K562 (cell line): ENCODE measurements at regions not wholly inside any gene's neighbourhood (a gene's known extent, or its start where the extent isn't known, plus 50 kb on each side); places are given as distances from the start of the nearest gene placed in this dataset.

Source experiments
- BRCA1 ChIP-seq, 2 experiments: fragments of 450-650 bp in 1 of 2; sonication (generic) in 1 of 2; formaldehyde crosslinking in 1 of 2; IDR thresholded peaks; 2 replicates each; pipeline versions ENCODE4 v1.5.0 to v1.6.1; 2017 to 2020; ENCODE audit warnings: mild to moderate bottlenecking in 1 of 2, missing genetic modification reagents in 1 of 2
- TF ChIP-seq, protein P1 (sequence below), 3 experiments: IDR thresholded peaks in 2 of 3; conservative IDR thresholded peaks in 1 of 3; 2 replicates each; pipeline ENCODE4 v1.5.1; 2011 to 2012; ENCODE audit warnings: low read length in 3 of 3, mild to moderate bottlenecking in 3 of 3, control low read depth in 2 of 3, improper control_type of control experiment in 1 of 3, inconsistent platforms in 1 of 3, low read depth in 1 of 3, mixed read lengths in 1 of 3, moderate library complexity in 1 of 3; ENCODE audit not compliant: insufficient read depth in 2 of 3

DNA sequence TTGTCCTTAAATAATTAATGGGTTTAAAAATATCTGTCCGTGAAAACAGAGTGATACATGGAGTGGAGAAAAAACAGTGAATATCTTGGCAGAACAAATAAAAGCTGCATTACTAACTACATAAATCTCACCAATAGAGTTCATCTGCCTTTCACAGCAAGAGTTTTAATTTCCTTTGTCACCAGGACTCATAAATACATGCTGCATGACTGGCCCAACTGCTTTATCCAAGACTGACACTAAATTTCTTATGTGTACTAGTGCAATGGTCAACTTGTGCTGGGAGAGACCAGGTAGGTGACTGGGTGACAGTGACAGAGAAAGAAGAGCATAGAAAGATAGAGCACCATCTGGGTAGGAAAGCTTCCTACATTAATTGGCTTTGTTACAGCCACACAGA lies 402.8 kb downstream of the RAD51AP2 start:
- TF ChIP-seq BRCA1 (IDR thresholded peaks at IDR 0.05): no peak
- TF ChIP-seq BRCA1 (CRISPR knock-in tag; IDR thresholded peaks at IDR 0.05): no peak
- TF ChIP-seq, protein P1, sequence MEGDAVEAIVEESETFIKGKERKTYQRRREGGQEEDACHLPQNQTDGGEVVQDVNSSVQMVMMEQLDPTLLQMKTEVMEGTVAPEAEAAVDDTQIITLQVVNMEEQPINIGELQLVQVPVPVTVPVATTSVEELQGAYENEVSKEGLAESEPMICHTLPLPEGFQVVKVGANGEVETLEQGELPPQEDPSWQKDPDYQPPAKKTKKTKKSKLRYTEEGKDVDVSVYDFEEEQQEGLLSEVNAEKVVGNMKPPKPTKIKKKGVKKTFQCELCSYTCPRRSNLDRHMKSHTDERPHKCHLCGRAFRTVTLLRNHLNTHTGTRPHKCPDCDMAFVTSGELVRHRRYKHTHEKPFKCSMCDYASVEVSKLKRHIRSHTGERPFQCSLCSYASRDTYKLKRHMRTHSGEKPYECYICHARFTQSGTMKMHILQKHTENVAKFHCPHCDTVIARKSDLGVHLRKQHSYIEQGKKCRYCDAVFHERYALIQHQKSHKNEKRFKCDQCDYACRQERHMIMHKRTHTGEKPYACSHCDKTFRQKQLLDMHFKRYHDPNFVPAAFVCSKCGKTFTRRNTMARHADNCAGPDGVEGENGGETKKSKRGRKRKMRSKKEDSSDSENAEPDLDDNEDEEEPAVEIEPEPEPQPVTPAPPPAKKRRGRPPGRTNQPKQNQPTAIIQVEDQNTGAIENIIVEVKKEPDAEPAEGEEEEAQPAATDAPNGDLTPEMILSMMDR (IDR thresholded peaks at IDR 0.05 in 2 of 3, conservative IDR thresholded peaks at IDR 0.05 in 1 of 3; ENCODE audit: insufficient read depth in 2 of 3, low read depth in 1 of 3, low read length in 3 of 3): no peak
